ENCODE measurements at regions not wholly inside any gene's neighbourhood (a gene's known extent, or its start where the extent isn't known, plus 50 kb on each side); places are given as distances from the start of the nearest gene placed in this dataset.

DNA sequence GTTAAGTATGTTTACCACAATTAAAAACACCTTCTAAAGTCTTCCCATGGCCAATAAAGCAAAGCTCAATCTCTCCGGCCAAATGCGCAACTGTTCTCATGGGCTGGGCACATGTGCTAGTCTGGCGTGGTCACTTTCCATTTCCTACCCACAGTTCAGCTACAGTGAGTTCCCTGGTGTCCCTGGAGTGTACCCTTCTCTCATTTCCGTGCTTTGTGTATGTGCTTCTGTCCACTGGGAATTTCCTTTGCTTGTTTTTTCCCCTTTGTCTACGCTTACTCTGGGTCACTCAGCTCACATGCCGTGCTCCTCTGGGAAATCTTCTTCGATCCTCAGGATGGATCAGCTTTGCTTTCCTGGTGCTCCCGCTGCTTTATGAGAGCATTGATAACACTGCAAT, 69.6 kb upstream of the GYPC start:
- TF ChIP-seq, protein P1, sequence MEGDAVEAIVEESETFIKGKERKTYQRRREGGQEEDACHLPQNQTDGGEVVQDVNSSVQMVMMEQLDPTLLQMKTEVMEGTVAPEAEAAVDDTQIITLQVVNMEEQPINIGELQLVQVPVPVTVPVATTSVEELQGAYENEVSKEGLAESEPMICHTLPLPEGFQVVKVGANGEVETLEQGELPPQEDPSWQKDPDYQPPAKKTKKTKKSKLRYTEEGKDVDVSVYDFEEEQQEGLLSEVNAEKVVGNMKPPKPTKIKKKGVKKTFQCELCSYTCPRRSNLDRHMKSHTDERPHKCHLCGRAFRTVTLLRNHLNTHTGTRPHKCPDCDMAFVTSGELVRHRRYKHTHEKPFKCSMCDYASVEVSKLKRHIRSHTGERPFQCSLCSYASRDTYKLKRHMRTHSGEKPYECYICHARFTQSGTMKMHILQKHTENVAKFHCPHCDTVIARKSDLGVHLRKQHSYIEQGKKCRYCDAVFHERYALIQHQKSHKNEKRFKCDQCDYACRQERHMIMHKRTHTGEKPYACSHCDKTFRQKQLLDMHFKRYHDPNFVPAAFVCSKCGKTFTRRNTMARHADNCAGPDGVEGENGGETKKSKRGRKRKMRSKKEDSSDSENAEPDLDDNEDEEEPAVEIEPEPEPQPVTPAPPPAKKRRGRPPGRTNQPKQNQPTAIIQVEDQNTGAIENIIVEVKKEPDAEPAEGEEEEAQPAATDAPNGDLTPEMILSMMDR (IDR thresholded peaks at IDR 0.05; ENCODE audit: low read length) = no peak
- no peak for TF ChIP-seq EZH2 (optimal IDR thresholded peaks at IDR 0.05; ENCODE audit: low read depth, low read length)
